HG03378 (cell line): ENCODE measurements at regions not wholly inside any gene's neighbourhood (a gene's known extent, or its start where the extent isn't known, plus 50 kb on each side); places are given as distances from the start of the nearest gene placed in this dataset.

ENCODE experiments used
- ATAC-seq: cut with Tn5 transposase; IDR thresholded peaks from one replicate; pipeline ENCODE4 v1.9.1; 2021; ENCODE audit warnings: mild to moderate bottlenecking, moderate library complexity; ENCODE audit not compliant: unreplicated experiment

DNA sequence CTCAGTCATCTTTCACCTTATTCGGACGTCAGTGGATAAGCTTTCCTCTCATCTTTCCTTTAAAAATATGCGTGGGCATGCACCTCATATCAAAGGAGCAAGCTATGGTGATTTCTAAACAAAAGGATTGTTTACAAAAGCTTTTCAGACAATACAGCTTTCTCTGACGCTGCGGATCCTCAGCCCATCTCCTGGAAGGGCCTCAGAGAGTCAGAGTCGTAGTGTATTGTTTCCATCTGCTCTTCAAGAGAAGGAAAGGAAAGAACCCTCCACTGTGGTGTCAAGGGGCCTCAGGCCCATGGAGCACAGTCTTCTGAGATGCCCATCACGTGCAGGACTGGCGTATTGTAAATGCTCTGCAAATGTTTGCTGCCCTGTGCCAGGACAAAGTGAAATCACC lies 163.4 kb upstream of the MAP1B start:
- no peak for ATAC-seq

DNA sequence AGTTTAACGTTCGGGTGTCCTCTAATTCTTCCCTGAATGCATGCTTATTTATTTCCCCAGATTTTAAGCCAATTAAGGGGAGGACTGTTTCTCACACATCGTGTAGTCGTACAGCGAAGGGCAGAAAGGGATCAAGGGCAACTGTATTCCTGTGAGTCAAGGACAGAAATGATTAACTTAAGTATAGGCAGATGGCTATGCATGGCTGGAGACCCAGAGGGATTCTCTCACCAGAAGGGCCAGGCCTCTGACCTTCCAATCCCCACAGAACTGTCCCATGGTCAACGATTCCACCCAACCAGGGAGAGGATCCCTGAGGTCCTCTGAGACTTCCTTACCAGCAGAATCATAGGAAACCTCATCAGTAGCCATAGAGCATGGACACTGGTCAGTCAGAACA lies 161.8 kb upstream of the MAP1B start:
- ATAC-seq = no peak

DNA sequence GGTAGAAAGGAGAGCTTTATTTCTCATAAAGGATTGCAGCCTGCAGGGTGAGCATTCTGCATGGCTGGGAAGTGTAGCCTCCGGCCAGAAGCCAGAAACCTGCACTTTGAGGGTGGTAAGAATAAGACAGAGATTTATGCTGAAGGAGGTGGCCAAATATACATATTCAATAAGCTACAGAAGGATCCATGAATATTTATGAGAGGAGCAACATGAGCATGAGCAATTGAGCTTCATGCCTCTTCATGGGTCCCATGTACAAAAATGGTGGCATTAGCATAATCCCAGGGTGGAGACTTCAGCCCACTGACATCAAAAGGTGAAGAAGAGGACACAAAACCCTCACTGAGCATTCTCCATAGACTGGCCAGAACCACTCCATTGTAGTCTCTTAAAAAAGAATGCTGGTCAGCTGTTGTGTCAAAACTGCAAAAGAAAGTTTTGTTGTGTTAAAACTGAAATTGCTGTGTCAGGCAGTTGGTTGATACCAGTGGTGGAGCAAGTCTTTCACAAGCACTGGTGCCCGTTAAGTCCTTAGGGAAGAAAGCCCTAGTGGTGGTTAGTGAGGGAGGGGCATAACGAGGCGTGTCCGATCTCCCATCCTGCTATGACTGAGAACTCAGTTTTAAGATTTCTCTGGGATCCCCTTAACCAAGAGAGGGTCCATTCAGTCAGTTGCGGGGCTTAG lies 160.8 kb upstream of the MAP1B start:
- ATAC-seq = no peak

DNA sequence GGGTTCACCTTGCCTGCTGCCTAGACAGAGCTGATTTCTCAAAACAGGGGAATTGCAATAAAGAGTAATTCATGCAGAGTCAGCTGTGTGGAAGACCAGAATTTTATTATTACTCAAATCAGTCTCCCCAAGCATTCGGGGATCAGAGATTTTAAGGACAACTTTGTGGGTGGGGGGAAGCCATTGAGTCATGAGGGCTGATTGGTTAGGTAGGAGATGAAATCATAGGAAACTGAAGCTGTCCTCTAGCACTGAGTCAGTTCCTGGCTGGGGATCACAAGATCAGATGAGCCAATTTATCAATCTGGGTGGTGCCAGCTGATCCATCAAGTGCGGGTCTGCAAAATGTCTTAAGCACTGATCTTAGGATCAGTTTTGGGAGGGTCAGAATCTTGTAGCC lies 159.1 kb upstream of the MAP1B start:
- no peak for ATAC-seq

DNA sequence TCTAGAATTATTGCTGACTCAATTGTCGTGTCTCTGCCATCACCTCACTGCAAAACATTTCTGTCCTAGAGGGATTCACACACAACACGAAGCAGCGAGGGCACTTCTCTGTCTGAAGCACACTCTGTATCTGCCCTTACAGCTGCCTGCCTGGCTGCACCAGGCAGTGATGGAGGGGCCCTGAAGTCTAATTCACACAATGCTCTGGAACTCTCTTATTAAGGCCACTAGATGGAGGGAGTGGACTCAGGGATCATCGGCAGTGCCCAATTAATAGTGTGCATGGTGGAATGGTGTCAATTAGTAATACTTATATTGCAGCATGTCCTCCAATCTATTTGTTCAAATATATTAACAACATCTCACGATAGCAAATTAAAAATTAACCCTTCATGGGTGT lies 157.5 kb upstream of the MAP1B start:
- no peak for ATAC-seq

DNA sequence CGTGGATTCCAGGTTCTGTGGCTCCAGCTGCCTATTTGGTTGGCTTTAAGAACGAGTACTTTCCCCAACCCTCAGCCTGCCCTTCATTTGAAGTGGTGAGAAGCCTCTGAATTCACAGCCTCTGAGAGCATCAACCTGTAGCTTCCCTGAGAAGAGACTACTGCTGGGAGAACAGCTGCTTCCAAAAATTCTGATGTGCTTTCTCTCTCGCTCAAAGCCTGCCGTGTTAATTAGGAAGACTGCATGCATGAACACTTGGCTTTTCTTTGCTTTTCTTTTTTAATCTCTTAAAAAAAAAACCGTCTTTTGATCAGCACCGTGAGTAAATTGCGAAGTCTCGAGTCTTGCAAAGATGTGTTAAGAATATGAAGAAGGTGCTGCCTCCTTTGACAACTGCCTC lies 153.4 kb upstream of the MAP1B start:
- no peak for ATAC-seq

DNA sequence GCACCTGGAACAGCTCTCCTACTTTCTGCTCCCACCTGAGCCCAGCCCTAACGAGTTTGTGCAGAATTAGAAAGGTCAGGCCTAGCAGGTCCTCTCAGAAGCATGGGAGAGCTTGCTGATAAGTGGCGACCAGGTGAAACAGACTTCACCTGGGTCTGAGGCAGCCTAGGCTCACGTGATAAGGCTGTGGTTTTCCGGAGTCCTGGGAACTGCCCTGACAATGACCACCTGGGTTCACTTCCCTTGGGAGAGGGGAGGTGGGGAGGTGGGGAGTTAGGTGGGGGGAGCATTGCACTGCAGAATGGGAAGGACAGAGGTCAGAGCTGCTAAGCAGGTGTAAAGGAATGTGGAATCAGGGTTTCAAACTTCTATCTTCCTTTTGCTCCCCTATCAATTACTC lies 152.9 kb upstream of the MAP1B start:
- ATAC-seq = no peak

DNA sequence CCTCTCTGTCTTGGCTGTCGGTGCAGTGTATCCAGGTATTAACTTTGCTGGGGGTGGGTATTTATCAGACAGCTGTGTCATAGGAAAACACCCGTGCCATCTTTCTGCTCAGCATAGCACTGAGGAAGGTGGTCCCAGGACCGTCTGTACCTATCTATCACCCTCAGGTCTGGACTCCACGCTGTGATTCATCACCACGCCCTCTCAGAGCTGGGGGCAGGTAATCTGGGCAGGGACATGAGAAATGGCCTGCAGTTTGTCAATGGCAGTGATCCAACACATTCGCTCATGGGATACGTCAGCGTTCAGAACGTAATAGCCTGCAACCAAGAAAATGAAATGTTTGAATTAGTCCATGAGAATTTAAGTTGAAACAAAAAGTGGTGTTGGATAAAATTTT lies 151.6 kb upstream of the MAP1B start:
- no peak for ATAC-seq

DNA sequence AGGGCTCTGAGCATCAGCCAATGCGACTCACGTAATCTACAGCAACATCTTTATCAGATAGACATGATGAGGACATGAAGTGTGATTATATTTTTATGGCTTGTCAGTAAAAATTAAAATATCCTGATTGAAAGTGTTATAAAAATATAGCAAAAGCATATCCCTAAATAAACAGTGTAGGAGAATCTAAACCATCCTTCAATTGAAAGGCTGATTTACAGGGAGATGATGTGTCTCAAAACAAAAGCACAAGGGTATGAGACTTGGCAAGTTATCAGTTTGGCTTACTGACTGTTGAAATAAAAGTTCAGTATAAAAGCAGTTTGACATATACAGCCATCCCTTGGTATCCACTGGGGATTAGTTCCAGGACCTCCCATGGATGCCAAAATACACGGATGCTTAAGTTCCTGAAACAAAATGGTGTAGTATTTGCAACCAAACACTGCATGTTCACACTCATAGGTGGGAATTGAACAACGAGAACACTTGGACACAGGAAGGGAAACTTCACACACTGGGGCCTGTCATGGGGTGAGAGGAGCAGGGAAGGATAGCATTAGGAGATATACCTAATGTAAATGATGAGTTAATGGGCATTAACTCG lies 149.9 kb upstream of the MAP1B start:
- no peak for ATAC-seq

DNA sequence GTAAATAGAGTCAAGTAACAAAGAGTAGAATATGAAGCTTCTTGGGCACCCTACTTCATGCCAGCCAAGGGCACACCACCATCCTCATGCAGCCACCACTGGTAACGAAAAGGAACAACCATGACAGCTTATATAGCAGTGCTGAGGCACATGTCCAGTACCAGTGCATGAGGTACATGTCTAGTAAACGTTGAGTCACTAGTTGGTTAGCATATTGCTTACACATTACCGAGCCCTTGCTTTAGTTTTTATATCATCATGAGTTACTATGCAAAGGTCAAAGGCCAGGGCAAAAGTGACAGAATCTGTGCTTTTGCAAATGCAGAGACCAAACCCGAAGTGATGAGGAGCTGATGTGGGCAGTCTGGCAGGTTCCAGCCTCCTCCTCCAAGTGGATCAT lies 147.1 kb upstream of the MAP1B start:
- no peak for ATAC-seq

DNA sequence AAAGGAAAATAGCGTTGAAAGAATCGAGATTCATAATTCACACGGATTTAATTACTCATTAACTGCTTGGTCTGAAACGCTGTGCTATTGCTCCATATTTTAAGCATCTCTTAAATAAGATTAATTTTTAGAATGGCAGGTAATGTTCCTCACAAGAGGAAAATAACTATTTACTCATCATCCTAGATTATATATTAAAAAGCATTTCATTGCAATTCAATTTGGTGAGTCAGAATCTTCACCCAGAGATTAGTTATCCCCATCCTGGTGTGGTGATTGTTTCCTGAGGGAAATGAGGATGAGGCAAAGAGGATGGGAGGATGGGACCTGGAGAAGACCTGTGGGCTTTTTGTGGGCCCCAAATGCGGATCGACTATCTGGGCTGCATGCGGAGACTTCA lies 145.5 kb upstream of the MAP1B start:
- ATAC-seq = no peak

DNA sequence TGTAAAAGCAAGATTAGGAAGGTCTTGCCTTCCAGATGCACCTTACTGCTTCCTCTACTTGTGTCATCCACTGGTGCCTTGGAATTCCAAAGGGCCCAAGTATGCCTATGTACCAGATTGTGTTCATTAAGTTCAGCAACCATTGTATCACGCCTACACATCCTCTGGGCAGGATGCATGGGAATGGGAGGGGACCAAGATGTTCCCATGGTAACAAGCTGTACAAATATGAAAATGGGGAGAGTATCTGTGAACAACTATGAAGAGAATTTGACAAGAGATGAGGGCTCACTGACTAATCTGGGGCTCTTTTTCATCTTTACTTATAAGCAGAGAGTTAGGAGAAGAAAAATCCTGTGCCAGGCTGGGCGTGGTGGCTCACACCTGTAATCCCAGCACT lies 137.8 kb upstream of the MAP1B start:
- no peak for ATAC-seq

DNA sequence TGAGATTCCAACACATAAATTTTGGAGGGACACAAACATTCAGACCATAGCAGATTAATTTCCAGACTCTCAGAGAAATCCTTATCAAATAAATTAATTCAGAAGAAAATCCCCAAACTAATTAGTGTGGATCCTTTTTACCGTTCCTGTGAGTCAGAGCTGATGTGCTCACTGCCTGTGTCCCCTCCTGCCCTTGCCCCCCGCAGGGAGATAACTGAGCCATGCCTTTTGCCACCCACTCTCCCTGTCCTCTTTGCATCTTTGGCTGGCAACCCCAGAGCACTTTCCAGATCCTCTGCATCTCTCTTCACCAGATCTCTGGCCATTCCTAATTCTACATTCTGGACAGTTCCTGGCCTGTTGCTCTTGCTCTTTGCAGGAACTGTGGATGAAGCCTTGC lies 135.4 kb upstream of the MAP1B start:
- ATAC-seq = no peak

DNA sequence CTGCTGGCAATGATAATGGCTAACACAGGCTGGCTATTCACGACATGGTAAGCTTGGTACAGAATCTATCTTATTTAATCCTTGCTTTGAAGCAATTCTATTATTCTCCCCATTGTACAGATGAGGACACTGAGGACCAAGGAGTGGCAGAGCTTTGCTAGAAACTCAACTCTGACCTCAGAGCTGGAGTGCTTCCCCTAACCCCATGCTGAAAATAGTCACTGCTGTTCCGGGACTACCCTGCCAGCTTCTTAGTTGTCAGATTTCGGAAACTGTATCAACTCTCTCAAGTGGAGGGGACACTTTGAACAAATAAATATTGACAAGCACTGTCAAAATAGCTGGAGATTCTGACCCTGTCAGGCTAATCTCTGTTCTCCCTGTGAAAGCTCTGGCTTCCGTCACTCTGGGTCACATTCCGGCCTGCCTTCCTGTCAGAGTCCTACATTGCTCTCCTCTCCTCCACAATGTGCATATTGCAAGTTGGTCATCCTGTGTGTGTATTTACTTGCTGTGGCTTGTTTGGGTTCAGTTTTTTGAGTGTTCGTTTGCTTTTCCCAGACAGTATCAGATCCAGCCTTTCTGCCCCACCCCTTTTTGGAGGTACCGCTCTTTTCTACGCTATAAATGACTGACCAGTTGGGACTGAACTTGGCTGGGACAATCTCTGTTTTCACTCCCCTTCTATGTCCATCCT lies 134.3 kb upstream of the MAP1B start:
- ATAC-seq = no peak

DNA sequence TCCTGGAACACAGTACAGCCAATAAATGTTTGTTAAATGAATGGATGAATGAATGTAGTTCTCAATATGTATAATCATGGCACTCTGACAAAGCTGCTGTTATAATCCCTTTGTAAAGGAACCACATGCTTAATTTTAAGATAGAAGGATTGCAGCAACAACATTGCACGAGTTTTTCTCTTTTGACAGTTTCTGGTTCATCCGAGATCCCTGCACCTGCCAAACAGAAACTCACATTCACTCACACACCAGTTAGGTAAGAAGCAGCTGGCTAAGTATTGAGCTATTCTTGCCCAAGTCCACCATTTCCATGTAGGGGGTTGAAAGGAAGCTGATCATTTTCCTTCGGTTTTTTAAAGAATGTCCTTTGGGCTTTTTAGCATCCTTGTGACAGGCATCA lies 133.7 kb upstream of the MAP1B start:
- ATAC-seq = no peak

DNA sequence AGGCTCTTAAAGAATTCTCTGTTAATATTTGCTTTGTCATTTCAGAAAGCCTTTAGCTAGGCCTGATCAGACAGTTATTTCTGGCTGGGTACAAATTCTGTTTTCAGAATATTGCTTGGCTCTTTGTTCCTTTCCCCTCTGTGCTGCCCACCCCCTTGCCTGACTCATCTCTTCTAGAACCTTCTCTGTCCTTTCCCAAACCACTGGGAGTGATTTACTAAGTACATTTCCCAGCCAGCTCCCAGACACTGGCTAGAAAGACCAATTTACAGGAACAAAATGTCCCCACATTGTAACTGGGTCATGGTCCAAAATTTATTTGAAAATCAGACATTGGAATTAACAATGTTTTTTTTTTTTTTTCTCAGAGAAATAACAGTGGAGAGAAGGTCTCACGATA lies 133.1 kb upstream of the MAP1B start:
- no peak for ATAC-seq

DNA sequence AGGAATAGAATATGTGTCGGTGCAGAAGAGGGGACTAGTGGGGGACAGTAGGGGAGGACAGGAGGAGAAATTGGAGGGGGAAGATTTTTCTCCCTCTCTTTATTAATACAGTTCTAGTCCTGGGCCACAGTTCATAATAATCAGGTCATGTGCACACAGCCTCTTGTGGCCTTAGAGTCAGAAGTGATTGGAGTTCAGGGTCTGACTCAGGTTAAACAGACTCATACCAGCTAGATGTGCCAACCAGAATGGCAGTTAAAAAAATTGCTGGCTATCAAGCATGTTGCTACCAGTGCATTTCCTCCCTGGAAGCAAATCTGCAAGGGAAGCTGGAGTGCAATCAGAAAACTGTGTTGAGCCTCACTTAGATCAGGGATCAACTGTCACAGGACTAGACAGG lies 132.7 kb upstream of the MAP1B start:
- no peak for ATAC-seq

DNA sequence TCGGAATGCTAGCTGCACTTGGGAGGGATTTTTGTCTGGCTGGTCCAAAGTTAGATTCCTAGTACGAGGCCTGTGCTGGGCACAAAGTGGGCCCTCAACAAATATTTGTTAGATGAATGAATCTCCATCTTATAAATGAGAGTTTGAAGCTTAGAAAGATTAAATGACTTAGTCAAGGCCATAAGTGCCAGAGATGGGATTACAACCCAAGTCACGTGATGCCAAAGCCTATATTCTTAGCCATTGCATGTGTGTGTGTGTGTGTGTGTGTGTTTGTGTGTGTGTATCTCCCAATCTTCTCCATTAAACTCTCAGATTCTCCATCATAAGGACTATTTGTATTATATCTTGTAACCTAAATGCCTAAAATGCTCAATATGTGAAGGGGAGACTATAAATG lies 130.8 kb upstream of the MAP1B start:
- no peak for ATAC-seq

DNA sequence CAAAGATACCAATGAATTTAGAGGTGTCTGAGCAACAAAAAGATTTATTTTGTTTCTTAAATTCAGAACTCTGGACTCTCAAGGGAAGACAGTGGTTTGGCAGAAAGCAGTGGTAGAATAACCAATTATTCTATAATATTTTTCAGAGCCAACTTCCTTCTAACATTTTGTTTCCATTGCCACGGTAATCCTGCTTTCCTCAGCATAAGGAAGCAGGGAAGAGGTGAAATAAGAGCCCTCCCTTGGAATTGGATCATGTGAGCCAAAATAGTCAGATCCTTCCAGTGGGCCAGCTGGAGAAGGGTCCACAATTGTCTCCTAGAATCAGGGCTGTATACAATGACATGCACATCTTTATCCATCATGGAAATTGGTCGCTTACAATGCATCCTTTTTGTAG lies 130.0 kb upstream of the MAP1B start:
- ATAC-seq = no peak

DNA sequence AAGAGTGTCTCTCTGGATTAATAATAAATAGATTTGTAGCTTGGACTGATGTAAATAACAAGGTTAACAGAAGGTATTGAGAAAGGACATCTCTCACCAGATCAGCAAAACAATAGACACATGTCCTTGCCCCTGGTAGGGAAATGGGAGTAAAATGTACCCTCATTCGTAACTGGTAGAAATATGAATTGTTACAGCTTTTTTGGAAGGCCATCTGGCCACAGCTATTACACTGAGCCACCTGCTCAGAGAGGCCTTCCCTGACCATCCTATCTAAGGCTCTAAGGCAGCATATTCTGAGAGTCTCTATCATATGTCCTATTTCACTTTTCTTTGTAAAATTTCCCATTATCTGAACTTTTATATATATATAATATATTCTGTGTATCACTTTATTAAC lies 129.1 kb upstream of the MAP1B start:
- ATAC-seq = no peak

DNA sequence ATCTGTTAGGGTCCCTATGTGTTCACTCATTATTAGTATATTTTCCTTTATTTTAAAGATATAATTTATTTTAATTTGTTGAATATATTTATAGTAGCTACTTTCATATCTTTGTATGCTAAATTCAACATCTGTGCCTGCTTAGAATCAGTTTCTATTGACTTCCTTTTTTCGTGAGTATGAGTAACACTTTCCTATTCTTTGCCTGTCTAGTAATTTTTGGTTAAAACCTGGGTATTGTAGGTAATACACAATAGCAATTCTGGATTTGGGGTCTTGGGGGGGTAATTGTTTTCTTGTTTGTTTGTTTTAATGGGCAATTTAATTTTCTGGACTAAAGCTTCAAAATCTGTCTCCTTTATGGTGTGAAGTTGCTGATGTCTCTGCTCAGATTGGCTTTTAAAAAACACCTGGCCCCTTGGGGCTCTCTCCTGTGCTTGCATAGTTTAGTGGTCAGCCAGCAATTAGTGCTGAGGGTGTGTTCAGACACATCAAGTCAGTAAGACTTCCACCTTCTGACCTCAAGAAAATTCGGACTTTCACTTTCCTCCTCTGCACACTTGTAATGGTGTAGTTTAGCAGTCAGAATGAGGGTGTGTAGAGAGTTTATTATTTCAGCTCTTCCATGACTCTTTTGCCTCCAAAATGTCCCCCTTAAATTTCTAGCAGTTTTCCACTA lies 124.4 kb upstream of the MAP1B start:
- ATAC-seq = no peak

DNA sequence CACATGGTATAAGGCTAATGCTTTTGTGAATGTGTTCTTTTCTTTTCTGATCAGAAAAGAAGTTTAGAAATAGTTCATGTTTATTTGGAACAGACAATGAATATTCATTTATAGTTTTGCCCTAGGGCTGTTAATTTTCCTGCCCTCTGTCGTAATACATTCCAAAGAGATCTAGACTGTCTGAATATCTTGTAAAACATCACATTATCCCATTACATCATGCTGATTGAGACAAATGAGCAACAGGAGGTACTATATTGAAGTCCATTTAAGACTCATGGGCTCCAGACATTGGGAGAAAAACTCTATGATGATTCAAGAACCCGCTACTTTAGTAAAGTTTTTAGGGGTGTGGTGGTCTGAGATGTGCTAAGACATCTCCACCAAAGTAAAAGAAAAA lies 121.2 kb upstream of the MAP1B start:
- no peak for ATAC-seq
